Spleen (tissue), 7 donors: ENCODE measurements at regions not wholly inside any gene's neighbourhood (a gene's known extent, or its start where the extent isn't known, plus 50 kb on each side); places are given as distances from the start of the nearest gene placed in this dataset.

Experiments
- POLR2A ChIP-seq, 3 donors: fragments of 450-650 bp; IDR thresholded peaks; one replicate each; pipeline ENCODE4 v1.5.1; 2017; ENCODE audit warnings: antibody characterized with exemption in 3 of 3, mild to moderate bottlenecking in 1 of 3
- POLR2AphosphoS5 ChIP-seq, 3 donors: sonication (generic); formaldehyde crosslinking; IDR thresholded peaks; one replicate each; pipeline ENCODE4 v1.5.1; 2017; ENCODE audit warnings: antibody characterized with exemption in 3 of 3
- TF ChIP-seq, protein P1 (sequence below), 11 experiments: fragments of 200-600 bp in 7 of 11; fragments of 450-650 bp in 4 of 11; sonication (generic) in 4 of 11; IDR thresholded peaks in 8 of 11; conservative IDR thresholded peaks in 3 of 11; 1 replicate in 7 of 11; 2 replicates in 4 of 11; pipeline versions ENCODE4 v1.4.0 to v1.8.0; 2016 to 2021; ENCODE audit warnings: antibody characterized with exemption in 11 of 11, inconsistent platforms in 4 of 11, mild to moderate bottlenecking in 1 of 11
- donor health status: DM: no; HTN: no; CAD: no; lungs with moderate emphysema.
- donor health status: DM: no; HTN: no; CAD: no.
- donor health status: DM: no; HTN: no; CAD: no.

- TF ChIP-seq, protein P1, sequence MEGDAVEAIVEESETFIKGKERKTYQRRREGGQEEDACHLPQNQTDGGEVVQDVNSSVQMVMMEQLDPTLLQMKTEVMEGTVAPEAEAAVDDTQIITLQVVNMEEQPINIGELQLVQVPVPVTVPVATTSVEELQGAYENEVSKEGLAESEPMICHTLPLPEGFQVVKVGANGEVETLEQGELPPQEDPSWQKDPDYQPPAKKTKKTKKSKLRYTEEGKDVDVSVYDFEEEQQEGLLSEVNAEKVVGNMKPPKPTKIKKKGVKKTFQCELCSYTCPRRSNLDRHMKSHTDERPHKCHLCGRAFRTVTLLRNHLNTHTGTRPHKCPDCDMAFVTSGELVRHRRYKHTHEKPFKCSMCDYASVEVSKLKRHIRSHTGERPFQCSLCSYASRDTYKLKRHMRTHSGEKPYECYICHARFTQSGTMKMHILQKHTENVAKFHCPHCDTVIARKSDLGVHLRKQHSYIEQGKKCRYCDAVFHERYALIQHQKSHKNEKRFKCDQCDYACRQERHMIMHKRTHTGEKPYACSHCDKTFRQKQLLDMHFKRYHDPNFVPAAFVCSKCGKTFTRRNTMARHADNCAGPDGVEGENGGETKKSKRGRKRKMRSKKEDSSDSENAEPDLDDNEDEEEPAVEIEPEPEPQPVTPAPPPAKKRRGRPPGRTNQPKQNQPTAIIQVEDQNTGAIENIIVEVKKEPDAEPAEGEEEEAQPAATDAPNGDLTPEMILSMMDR (IDR thresholded peaks at IDR 0.05 in 8 of 11, conservative IDR thresholded peaks at IDR 0.05 in 3 of 11), result no peak
- no peak for TF ChIP-seq POLR2AphosphoS5 (IDR thresholded peaks at IDR 0.05)
- no peak for TF ChIP-seq POLR2A (IDR thresholded peaks at IDR 0.05)
These were observed 124.9 kb downstream of the B3GNT2 start for GRCh38 chr2:62320657-62321357.
